Activated B cell treated with CpG ODN at 0.5 μM for 24 hours (primary cell): ENCODE measurements at regions not wholly inside any gene's neighbourhood (a gene's known extent, or its start where the extent isn't known, plus 50 kb on each side); places are given as distances from the start of the nearest gene placed in this dataset.

Experiments used
- ATAC-seq: fragments of 200-7000 bp; cut with Tn5 transposase; one replicate; pipeline ENCODE4 v1.10.0; 2021; ENCODE audit warnings: low read depth, mild to moderate bottlenecking, moderate library complexity
- CTCF ChIA-PET: fragments of 350-600 bp; sonication (Branson Sonifier 250); formaldehyde crosslinking; loops from one replicate; lab custom pipeline; 2021; ENCODE audit warnings: antibody characterized with exemption; lab: Charles Lee
- POLR2A ChIA-PET: fragments of 350-600 bp; sonication (Branson Sonifier 250); formaldehyde crosslinking; loops from one replicate; lab custom pipeline; 2021; ENCODE audit warnings: antibody characterized with exemption; lab: Charles Lee
- DNase-seq: peaks from one replicate; pipeline ENCODE4 v3.0.0; 2022
- H3K27ac Mint-ChIP-seq: one replicate; pipeline ENCODE4 v1.8.0; 2020; ENCODE audit warnings: mixed read lengths
- H3K27me3 Mint-ChIP-seq: one replicate; pipeline ENCODE4 v1.8.0; 2021; ENCODE audit warnings: mixed read lengths
- H3K36me3 Mint-ChIP-seq: one replicate; pipeline ENCODE4 v1.8.0; 2021; ENCODE audit warnings: low read depth, mixed read lengths
- H3K4me1 Mint-ChIP-seq: one replicate; pipeline ENCODE4 v1.8.0; 2021; ENCODE audit warnings: mixed read lengths
- H3K4me3 Mint-ChIP-seq: one replicate; pipeline ENCODE4 v1.8.0; 2020; ENCODE audit warnings: mild to moderate bottlenecking, mixed read lengths
- H3K9me3 Mint-ChIP-seq: one replicate; pipeline ENCODE4 v1.8.0; 2020; ENCODE audit warnings: mixed read lengths
- CTCF ChIP-seq: fragments of 200-600 bp; IDR thresholded peaks from one replicate; pipeline ENCODE4 v1.8.0; 2022; ENCODE audit warnings: antibody characterized with exemption, mild to moderate bottlenecking
- intact Hi-C: fragments of 100-400 bp; cut with micrococcal nuclease; formaldehyde crosslinking; loops from one replicate; pipeline ENCODE4 v1.15.1; 2024

DNA sequence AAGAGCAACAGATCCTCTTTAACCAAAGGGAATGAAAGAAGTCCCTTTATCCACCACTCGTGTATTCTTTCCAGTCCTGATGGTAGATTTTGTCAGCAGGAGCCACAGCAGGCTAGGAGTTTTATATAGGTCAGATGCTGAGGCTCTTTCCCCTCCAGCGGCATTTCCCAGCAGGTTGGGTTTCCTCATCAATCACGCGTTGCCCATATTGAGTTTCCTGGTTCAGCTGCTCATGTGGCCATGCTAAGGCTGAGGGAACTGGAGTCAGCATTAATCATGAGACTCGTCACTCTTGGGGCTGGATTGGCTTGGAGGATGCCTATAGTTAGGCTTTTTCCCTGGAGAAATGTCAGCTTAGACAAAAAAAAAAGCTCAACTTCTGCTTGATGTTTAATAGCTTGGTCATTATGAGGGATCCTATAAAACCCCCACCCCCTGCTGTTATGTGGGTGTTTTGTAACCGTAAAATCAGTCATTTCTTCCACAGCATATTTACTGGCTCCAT is 193.4 kb upstream of the GAS1 start:
- intact Hi-C loops = no loop called here
- CTCF ChIA-PET = no interaction called here
- no peak overlapping the region for H3K27ac Mint-ChIP-seq

GRCh38 chr9:87141124-87141523 is 193.8 kb upstream of the GAS1 start:
- Mint-ChIP-seq H3K9me3 (no peaks in the 10 kb centered on the region), H3K27me3 (no peaks in the 10 kb centered on the region), H3K4me1 (no peaks in the 10 kb centered on the region), H3K36me3 (no peaks in the 10 kb centered on the region), H3K27ac (no peak overlapping the region), H3K4me3 (no peak overlapping the region)
- intact Hi-C loops = no loop called here
- TF ChIP-seq CTCF = no peak
- DNase-seq (no peak), ATAC-seq (no peak)
- ChIA-PET CTCF (no interaction called here), POLR2A (no interaction called here)

More for the DNA sequence above, 193.4 kb upstream of the GAS1 start:
- Mint-ChIP-seq H3K27me3 (no peaks in the 10 kb centered on the region), H3K36me3 (no peaks in the 10 kb centered on the region), H3K4me1 (no peaks in the 10 kb centered on the region), H3K9me3 (no peaks in the 10 kb centered on the region), H3K4me3 (no peak overlapping the region)
- ATAC-seq (no peak), DNase-seq (no peak)
- no peak for TF ChIP-seq CTCF
- POLR2A ChIA-PET = no interaction called here

DNA sequence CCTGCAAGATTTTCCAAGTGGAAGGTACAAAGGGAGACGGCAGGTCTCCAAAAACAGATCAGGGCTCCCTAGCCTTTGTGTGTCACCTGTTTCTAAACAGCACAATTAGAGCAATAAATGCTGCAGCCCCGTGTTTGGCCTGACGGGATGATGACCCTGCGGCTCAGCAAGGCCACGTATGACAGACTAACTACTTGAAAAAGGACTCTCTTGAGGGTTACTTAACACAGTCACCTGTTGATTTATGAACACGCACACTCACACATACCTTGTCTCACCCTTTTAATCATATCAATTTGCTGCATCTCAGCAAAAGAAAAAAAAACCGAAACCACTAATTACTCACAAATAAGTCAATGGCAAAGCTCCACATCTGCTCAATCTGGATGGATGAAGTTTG is 199.6 kb upstream of the GAS1 start:
- no peak overlapping the region for H3K27ac Mint-ChIP-seq
- no peak for ATAC-seq
- no peak overlapping the region for H3K4me3 Mint-ChIP-seq
- intact Hi-C loops = no loop called here
- H3K36me3 Mint-ChIP-seq = no peaks in the 10 kb centered on the region
- DNase-seq = no peak
- ChIA-PET CTCF (no interaction called here), POLR2A (no interaction called here)
- H3K27me3 Mint-ChIP-seq = peaks cover 24% of the 10 kb centered on the region
- no peaks in the 10 kb centered on the region for H3K9me3 Mint-ChIP-seq
- no peak for TF ChIP-seq CTCF
- no peaks in the 10 kb centered on the region for H3K4me1 Mint-ChIP-seq

GRCh38 chr9:87147839-87148238 is 200.5 kb upstream of the GAS1 start:
- no peak for ATAC-seq
- peaks cover 24% of the 10 kb centered on the region for H3K27me3 Mint-ChIP-seq
- no peaks in the 10 kb centered on the region for H3K4me1 Mint-ChIP-seq
- DNase-seq = no peak
- CTCF ChIA-PET = no interaction called here
- H3K27ac Mint-ChIP-seq = no peak overlapping the region
- no peak for TF ChIP-seq CTCF
- H3K36me3 Mint-ChIP-seq = no peaks in the 10 kb centered on the region
- no peak overlapping the region for H3K4me3 Mint-ChIP-seq
- POLR2A ChIA-PET = no interaction called here
- no peaks in the 10 kb centered on the region for H3K9me3 Mint-ChIP-seq
- intact Hi-C loops = no loop called here

GRCh38 chr9:87148331-87149104 is 201.2 kb upstream of the GAS1 start:
- H3K4me1 Mint-ChIP-seq = no peaks in the 10 kb centered on the region
- H3K27ac Mint-ChIP-seq = no peak overlapping the region
- no peaks in the 10 kb centered on the region for H3K36me3 Mint-ChIP-seq
- DNase-seq = no peak
- POLR2A ChIA-PET = no interaction called here
- CTCF ChIA-PET = no interaction called here
- H3K4me3 Mint-ChIP-seq = no peak overlapping the region
- peaks cover 24% of the 10 kb centered on the region for H3K27me3 Mint-ChIP-seq
- ATAC-seq = no peak
- intact Hi-C loops = no loop called here
- TF ChIP-seq CTCF = no peak
- no peaks in the 10 kb centered on the region for H3K9me3 Mint-ChIP-seq
